Ovary (tissue), 7 donors: ENCODE measurements at regions not wholly inside any gene's neighbourhood (a gene's known extent, or its start where the extent isn't known, plus 50 kb on each side); places are given as distances from the start of the nearest gene placed in this dataset.

Source experiments
- DNase-seq, 5 donors: peaks; one replicate each; pipeline ENCODE4 v3.0.0-alpha.2; 2019 to 2020
- H3K27ac ChIP-seq, 2 donors: fragments of 200-600 bp; one replicate each; pipeline versions ENCODE4 v1.5.1 to v1.8.0; 2019 to 2022
- H3K27me3 ChIP-seq: fragments of 200-600 bp; one replicate; pipeline ENCODE4 v1.8.0; 2022
- H3K36me3 ChIP-seq: fragments of 200-600 bp; sonication (generic); one replicate; pipeline ENCODE4 v1.5.1; 2019
- H3K4me1 ChIP-seq: one replicate; pipeline ENCODE4 v1.8.1; 2013; ENCODE audit warnings: mild to moderate bottlenecking, moderate library complexity; ENCODE audit not compliant: insufficient read depth
- H3K4me3 ChIP-seq: fragments of 200-600 bp; sonication (generic); one replicate; pipeline ENCODE4 v1.5.1; 2017
- H3K9me3 ChIP-seq, 2 donors: fragments of 200-600 bp in 1 of 2; sonication (generic) in 1 of 2; one replicate each; pipeline versions ENCODE4 v1.5.1 to v1.8.1; 2013 to 2019; ENCODE audit warnings: mild to moderate bottlenecking in 1 of 2, moderate library complexity in 1 of 2
- CTCF ChIP-seq, 3 donors: fragments of 450-650 bp in 2 of 3; fragments of 200-600 bp in 1 of 3; IDR thresholded peaks; one replicate each; pipeline versions ENCODE4 v1.5.1 to v1.8.0; 2016 to 2022; ENCODE audit warnings: antibody characterized with exemption in 3 of 3, mild to moderate bottlenecking in 1 of 3
- EP300 ChIP-seq: sonication (generic); formaldehyde crosslinking; IDR thresholded peaks from one replicate; pipeline ENCODE4 v1.6.1; 2017; ENCODE audit warnings: antibody characterized with exemption
- POLR2A ChIP-seq: fragments of 450-650 bp; IDR thresholded peaks from one replicate; pipeline ENCODE4 v1.6.1; 2017; ENCODE audit warnings: antibody characterized with exemption, mild to moderate bottlenecking, moderate library complexity
- whole genome bisulfite sequencing, 3 donors: extraction: QIAGEN DNeasy Blood & Tissue Kit in 1 of 3; methylation state at CpG; one replicate each; pipeline versions ENCODE4 v1.1.5 to v1.1.7; 2013 to 2017; 5-methylcytosine and 5-hydroxymethylcytosine counted together
- intact Hi-C, 4 donors: fragments of 100-400 bp; cut with DNase I; formaldehyde crosslinking; loops; one replicate each; pipeline versions ENCODE4 v1.11.0 to v1.15.1; 2022 to 2023
- donor health status: DM: no; HTN: no; CAD: no; lungs with moderate emphysema.
- donor health status: DM: no; HTN: no; CAD: no.
- donor health status: Bipolar disorder and iron deficiency.
- donor health status: DM: no; HTN: no; CAD: no.
- donor health status: DM: yes; HTN: yes; CAD: no.

- no peaks in the 10 kb centered on the region for H3K36me3 ChIP-seq
- no peaks in the 10 kb centered on the region for H3K27me3 ChIP-seq
- 69 to 78% (median 78%) methylated on average over 2 of the region's 2 CpGs for WGBS, 3 donors
- no peaks in the 10 kb centered on the region for H3K4me1 ChIP-seq
- no peaks in the 10 kb centered on the region for H3K9me3 ChIP-seq
- DNase-seq: no peak
- H3K4me3 ChIP-seq: no peak overlapping the region
- H3K27ac ChIP-seq: no peak overlapping the region
- TF ChIP-seq POLR2A (no peak), EP300 (no peak), CTCF (IDR thresholded peaks at IDR 0.05) (no peak)
- intact Hi-C loops: no loop called here
Observed at GRCh38 chr6:145071836-145072235, 663.5 kb downstream of the EPM2A start.

- 55 to 81% (median 76%) methylated on average over 2 of the region's 2 CpGs for WGBS, 3 donors
- no peaks in the 10 kb centered on the region for H3K36me3 ChIP-seq
Observed at GRCh38 chr6:145073811-145074210, 661.5 kb downstream of the EPM2A start.

GRCh38 chr6:145074805-145075204, 660.5 kb downstream of the EPM2A start:
- Histone ChIP-seq H3K9me3 (no peaks in the 10 kb centered on the region), H3K4me3 (no peak overlapping the region), H3K4me1 (no peaks in the 10 kb centered on the region), H3K27me3 (no peaks in the 10 kb centered on the region), H3K27ac (no peak overlapping the region), H3K36me3 (no peaks in the 10 kb centered on the region)
- no peak for TF ChIP-seq POLR2A
- TF ChIP-seq CTCF (IDR thresholded peaks at IDR 0.05): no peak
- no peak for TF ChIP-seq EP300
- no peak for DNase-seq
- intact Hi-C loops: no loop called here

More at GRCh38 chr6:145073811-145074210, 661.5 kb downstream of the EPM2A start:
- H3K27me3 ChIP-seq: no peaks in the 10 kb centered on the region
- H3K27ac ChIP-seq: no peak overlapping the region
- H3K4me3 ChIP-seq: no peak overlapping the region
- TF ChIP-seq CTCF (IDR thresholded peaks at IDR 0.05): no peak
- TF ChIP-seq EP300: no peak
- no peak for TF ChIP-seq POLR2A
- intact Hi-C loops: no loop called here
- no peaks in the 10 kb centered on the region for H3K9me3 ChIP-seq
- H3K4me1 ChIP-seq: no peaks in the 10 kb centered on the region
- DNase-seq: no peak

- Histone ChIP-seq H3K4me1 (no peaks in the 10 kb centered on the region), H3K27me3 (no peaks in the 10 kb centered on the region), H3K4me3 (no peak overlapping the region), H3K27ac (no peak overlapping the region), H3K9me3 (no peaks in the 10 kb centered on the region), H3K36me3 (no peaks in the 10 kb centered on the region)
- no peak for DNase-seq
- intact Hi-C loops: no loop called here
- WGBS, 3 donors: 59 to 65% (median 64%) methylated on average over 1 of the region's 1 CpG
- TF ChIP-seq EP300: no peak
Observed at GRCh38 chr6:145075425-145075824, 659.9 kb downstream of the EPM2A start.

GRCh38 chr6:145076115-145076841, 659.0 kb downstream of the EPM2A start:
- no peak for DNase-seq
- no peaks in the 10 kb centered on the region for H3K4me1 ChIP-seq
- intact Hi-C loops: no loop called here
- no peaks in the 10 kb centered on the region for H3K9me3 ChIP-seq
- TF ChIP-seq EP300 (no peak), POLR2A (no peak), CTCF (IDR thresholded peaks at IDR 0.05) (no peak)
- no peak overlapping the region for H3K27ac ChIP-seq
- no peaks in the 10 kb centered on the region for H3K27me3 ChIP-seq
- no peaks in the 10 kb centered on the region for H3K36me3 ChIP-seq
- H3K4me3 ChIP-seq: no peak overlapping the region
- 83 to 89% (median 87%) methylated on average over 8 of the region's 8 CpGs for WGBS, 3 donors
